Stimulated activated CD4-positive, alpha-beta T cell treated with anti-CD3 and anti-CD28 coated beads, Interleukin-4, amount 100 ng/mL, for 24 hours (primary cell): ENCODE measurements at regions not wholly inside any gene's neighbourhood (a gene's known extent, or its start where the extent isn't known, plus 50 kb on each side); places are given as distances from the start of the nearest gene placed in this dataset.

Experiments
- DNase-seq: peaks from one replicate; pipeline ENCODE4 v3.0.0-alpha.2; 2020

DNA sequence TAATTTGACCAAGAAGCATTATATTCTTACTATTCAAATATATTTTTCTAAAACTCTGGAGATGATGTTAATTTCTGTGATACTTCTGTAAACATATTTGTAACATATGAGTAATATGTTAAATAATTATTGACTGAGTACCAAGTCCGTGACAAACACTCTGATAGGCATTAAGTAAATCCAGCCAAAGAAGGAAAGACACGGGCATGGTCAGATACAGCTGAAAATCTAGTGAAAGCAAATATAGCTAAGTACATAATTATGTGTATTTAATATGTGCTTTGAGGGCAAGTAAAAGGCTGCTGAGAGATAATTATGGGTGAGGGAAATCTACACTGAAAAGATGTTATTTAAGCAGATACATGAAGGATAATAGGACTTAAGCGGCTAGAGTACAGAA lies 1263.6 kb upstream of the ADGRL3 start:
- DNase-seq, result no peak

GRCh38 chr4:59938166-59938565 lies 1262.0 kb upstream of the ADGRL3 start:
- DNase-seq, result no peak

- no peak for DNase-seq
These were observed 1254.8 kb upstream of the ADGRL3 start for GRCh38 chr4:59945277-59945676.

GRCh38 chr4:59945716-59946115 lies 1254.4 kb upstream of the ADGRL3 start:
- no peak for DNase-seq

- no peak for DNase-seq
These were observed 1243.8 kb upstream of the ADGRL3 start for GRCh38 chr4:59956366-59956765.

DNA sequence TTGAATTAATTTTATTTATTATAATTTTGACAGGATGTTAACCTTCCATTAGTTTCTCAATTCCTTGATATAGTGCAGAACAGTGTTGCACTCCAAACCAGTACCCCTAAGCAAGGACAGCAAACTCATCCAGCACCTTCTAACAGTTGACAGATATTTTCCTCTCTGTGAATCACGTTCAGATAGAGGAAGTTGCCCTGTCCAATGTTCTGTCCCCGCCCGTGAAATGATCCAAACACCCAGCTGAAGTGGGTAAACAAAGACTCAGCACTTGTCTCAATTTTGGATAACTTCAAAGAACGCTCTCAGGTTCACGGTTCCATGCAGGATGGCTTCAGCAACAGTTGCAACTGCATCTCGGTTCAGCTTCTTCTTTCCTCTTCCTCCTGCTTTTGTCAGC lies 1240.0 kb upstream of the ADGRL3 start:
- no peak for DNase-seq

DNA sequence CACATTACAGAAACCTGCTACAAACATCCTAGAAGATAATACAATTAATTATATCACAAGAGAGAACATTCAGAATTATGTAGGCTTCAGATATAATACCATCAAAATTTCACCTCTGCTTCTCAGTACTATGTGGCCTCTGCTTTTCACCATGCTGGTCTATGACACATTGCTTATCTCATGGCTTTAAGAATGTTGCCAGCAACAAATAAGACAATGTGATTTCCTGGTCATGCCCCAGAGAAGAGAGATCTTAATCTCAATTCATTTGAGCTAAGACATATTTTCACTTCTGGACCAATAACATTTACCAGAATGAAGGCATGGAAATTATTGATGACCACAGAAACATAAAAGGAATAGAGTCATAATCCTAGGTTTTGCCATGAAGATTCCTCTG lies 1233.4 kb upstream of the ADGRL3 start:
- no peak for DNase-seq

GRCh38 chr4:59968796-59969195 lies 1231.3 kb upstream of the ADGRL3 start:
- DNase-seq, result no peak

DNA sequence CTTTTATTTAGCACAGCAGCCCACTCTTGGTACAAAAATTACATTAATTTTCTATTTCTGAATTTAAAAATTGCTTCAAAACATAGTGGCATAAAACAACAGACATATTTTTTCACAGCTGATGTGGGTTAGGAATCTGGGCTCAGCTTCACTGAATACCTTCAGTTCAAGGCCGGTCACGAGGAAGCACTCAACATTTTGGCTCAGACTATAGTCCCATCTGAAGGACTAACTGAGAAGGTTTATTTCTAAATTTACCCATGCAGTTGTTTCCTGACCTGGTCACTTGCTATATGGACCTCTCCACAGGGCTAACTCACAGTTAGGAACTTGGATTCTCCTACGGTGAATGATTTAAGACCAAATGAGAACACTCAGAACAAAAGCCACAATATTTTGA lies 1230.2 kb upstream of the ADGRL3 start:
- DNase-seq, result no peak

GRCh38 chr4:59971952-59972351 lies 1228.2 kb upstream of the ADGRL3 start:
- DNase-seq, result no peak

DNA sequence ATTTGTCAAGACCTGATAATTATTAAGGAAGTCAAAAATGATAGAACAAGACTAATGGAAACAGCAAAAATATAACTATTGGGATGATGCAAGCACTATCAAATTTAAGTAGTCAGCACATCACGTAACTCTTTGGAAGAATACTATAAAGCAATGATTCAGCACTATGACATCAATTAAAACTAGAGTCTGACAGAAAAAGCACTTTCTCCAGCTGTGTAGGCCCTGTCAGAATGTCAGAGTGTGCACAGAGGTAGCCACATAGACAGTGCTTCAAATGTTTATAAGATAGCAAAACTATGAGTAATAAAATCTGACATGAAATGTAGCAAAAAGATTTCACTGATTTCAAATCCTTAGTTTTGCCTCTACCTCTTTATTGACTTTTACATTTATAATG lies 1226.6 kb upstream of the ADGRL3 start:
- DNase-seq, result no peak

GRCh38 chr4:59979061-59979460 lies 1221.1 kb upstream of the ADGRL3 start:
- DNase-seq, result no peak

DNA sequence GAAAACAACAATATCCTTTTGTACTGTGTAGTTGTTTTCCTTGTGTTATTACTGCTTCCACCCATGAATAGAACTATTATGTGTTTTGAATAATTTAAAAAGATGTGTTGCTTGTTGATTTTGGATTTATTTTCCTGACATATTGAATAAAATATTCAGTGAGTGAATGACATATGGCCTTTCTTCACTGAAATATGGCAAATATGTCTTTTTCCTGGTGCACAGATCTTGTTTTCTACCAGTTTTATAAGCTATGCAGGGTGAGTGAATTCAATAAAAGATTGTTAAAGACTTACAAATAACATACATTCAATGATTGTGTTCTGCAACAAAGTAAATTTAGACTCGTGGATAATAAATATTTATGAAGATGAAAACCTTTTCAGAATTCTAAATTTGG lies 1216.3 kb upstream of the ADGRL3 start:
- no peak for DNase-seq

DNA sequence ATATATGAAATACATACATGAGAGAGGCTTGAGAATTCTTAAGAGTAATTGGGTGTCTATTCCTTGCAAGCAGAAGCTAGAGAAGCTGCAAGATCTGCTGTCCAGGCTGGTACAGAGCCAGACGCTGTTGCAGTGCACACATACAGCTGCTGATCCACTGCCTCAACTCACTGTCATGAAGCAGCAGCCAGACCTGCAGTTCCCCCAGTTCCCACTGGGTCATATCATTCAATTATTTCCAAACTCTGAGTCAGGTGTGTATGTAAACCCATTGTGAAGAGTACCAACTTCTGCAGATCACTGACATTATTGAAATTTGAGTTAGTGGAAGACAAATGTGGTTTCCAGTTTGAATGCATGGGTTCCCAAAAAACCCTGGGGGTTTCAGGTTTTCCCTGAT lies 1212.8 kb upstream of the ADGRL3 start:
- DNase-seq, result no peak

DNA sequence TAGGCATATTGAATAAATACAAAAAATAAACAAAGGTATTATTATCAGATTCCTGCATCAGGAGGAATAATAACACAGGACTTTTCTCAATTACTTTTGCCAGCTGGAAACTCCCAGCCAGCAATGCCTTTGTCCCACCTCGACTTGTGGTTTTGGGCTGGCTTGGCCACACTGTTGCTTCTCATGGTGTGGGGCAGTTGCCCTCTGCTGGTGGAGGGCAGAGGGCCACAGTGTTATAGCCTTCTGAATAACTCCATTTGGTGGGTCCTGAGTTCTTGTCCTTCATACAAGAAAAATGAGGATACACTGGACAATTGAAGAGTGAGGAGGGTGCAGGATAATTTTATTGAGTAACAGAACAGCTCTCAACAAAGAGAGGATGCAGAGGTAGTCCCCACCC lies 1206.0 kb upstream of the ADGRL3 start:
- no peak for DNase-seq

- no peak for DNase-seq
These were observed 1197.4 kb upstream of the ADGRL3 start for GRCh38 chr4:60002603-60003337.

DNA sequence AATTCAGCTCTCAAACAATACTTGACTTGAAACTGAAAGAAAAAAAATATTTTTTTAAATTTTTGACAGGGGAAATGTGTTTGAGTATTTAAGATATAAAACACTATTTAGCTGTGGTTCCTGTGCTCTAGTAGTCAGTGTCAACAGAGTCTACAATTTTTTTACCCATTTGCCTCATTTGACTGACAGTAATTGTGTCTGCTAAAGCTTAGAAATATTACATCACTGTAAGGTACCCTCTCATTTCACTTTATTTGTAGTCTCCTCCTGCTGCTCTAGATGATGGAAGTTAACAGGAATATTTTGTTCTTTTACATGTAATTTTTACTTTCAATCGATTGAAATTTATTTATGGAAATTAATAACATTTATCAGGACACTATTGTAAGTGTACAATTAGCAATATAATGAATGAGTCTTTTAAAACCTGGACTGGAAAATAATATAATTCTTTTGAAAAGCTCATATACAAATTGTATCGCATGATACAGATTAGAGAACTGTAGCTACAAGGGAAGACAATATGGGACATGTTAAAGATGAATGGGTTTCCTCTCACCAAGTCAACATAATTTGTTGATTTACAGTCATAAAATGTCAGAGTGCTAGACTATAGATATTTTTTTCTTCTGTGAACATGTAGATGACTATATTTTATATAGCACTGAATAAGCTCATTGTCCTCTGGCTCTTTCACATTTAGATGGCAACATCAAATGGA lies 1186.5 kb upstream of the ADGRL3 start:
- DNase-seq, result no peak

GRCh38 chr4:60016971-60017370 lies 1183.2 kb upstream of the ADGRL3 start:
- no peak for DNase-seq

DNA sequence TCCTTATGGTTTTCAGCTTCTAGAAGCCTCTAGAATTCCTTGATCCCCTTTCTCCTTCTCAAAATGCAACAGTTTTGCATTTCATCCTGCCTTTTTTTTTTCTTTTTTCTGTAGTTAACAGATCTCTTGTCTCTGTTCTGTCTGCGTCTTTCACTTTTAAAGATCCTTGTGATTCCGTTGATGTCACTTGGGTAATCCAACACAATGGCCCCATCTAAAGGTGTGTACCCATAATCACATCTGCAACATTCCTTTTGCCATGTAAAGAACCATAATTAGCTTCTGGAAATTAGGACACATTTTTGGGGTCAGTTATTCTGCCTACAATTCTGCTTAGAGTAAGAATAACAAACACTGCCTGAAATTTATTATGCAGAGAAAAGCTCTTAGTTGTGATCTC lies 1180.9 kb upstream of the ADGRL3 start:
- DNase-seq, result no peak

- DNase-seq, result no peak
These were observed 1180.2 kb upstream of the ADGRL3 start for GRCh38 chr4:60019946-60020345.

GRCh38 chr4:60020389-60020788 lies 1179.7 kb upstream of the ADGRL3 start:
- no peak for DNase-seq

DNA sequence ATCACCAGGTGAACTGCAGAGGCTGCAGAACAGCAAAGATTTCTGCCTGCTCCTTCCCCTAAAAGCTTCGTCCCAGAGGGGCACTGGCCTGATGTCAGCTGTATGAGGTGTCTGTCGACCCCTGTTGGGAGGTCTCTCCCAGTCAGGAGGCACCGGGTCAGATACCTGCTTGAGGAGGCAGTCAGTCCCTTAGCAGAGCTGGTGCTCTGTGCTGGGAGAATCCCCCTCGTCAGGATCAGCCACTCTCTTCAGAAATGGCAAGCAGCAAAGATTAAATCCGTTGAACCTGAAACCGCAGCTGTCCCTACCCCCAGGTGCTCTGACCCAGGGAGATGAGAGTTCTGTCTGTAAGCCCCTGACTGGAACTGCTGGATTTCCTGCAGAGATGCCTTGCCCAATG lies 1166.3 kb upstream of the ADGRL3 start:
- no peak for DNase-seq

DNA sequence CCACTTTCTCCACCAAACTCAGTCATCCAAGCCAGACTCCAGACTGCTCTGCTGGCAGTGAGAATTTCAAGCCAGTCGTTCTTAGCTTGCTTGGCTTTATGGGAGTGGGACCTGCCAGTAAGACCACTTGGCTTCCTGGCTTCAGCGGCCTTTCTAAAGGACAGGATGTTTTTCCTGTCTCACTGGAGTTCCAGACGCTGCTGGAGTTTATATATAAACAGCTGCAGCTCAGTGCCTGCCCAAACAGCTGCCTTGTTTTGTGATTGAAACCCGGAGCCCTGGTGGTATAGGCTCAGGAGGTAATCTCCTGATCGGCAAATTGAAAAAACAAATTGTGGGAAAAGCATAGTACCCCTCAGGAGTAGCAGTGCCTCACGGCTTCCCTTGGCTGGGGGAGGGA lies 1165.8 kb upstream of the ADGRL3 start:
- no peak for DNase-seq

DNA sequence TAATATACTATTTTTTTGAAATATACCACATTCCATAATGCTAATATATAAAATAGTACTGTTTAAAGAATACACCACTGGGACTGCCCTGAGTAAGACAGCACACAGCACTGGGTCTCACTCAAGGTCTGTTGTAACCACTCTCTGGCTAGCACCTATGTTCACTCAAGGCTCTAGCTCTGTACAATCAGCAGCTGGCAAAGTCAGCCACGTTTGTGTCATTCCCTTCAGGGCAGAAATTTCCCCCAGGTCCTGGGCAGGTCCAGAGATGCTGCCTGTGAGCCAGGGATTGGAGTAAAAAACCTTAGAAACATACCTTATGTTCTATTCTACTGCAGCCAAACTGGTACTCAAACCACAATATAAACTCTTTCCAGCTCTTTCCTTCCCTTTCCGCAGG lies 1160.2 kb upstream of the ADGRL3 start:
- no peak for DNase-seq

GRCh38 chr4:60042231-60042652 lies 1157.9 kb upstream of the ADGRL3 start:
- no peak for DNase-seq
